ENCODE measurements at regions not wholly inside any gene's neighbourhood (a gene's known extent, or its start where the extent isn't known, plus 50 kb on each side); places are given as distances from the start of the nearest gene placed in this dataset.

GRCh38 chr16:31701734-31702133 is 171.9 kb upstream of the ZNF267 start:
- TF ChIP-seq POLR2AphosphoS5 (IDR thresholded peaks at IDR 0.05; ENCODE audit: low read depth, low read length) (no peak), TAF1 (IDR thresholded peaks at IDR 0.05; ENCODE audit: borderline replicate concordance, insufficient read depth, low read length) (no peak)

Measured in PFSK-1 (cell line).